ENCODE measurements at regions not wholly inside any gene's neighbourhood (a gene's known extent, or its start where the extent isn't known, plus 50 kb on each side); places are given as distances from the start of the nearest gene placed in this dataset.

DNA sequence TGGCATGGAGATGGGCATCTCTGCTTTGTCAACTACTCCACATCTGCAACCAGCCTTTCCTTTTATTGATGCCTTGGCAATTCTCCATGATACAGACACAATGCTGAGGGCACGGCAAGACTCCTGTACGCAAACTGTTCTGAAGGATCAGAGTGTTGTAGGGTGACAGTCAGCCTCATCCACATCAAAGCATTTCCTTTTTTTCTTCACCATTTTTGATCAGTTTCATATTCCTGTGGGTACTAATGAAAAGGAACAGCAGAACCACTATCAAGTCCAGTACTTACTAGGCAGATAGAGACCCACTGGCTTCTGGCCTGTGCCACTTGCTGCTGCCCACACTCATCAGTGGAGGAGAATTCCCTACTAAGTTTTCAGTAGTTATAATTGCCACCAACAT, 181.6 kb downstream of the PALM2AKAP2 start:
- TF ChIP-seq, protein P1, sequence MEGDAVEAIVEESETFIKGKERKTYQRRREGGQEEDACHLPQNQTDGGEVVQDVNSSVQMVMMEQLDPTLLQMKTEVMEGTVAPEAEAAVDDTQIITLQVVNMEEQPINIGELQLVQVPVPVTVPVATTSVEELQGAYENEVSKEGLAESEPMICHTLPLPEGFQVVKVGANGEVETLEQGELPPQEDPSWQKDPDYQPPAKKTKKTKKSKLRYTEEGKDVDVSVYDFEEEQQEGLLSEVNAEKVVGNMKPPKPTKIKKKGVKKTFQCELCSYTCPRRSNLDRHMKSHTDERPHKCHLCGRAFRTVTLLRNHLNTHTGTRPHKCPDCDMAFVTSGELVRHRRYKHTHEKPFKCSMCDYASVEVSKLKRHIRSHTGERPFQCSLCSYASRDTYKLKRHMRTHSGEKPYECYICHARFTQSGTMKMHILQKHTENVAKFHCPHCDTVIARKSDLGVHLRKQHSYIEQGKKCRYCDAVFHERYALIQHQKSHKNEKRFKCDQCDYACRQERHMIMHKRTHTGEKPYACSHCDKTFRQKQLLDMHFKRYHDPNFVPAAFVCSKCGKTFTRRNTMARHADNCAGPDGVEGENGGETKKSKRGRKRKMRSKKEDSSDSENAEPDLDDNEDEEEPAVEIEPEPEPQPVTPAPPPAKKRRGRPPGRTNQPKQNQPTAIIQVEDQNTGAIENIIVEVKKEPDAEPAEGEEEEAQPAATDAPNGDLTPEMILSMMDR (conservative IDR thresholded peaks at IDR 0.05 in 1 of 2, IDR thresholded peaks at IDR 0.05 in 1 of 2; ENCODE audit: extremely low read depth in 1 of 2, insufficient read depth in 1 of 2, low read depth in 1 of 2, low read length in 2 of 2), result no peak
- no peak for TF ChIP-seq EZH2 (IDR thresholded peaks at IDR 0.05; ENCODE audit: borderline replicate concordance, low read length)

Data from mammary epithelial cell (primary cell).